OCI-LY3 (cell line): ENCODE measurements at regions not wholly inside any gene's neighbourhood (a gene's known extent, or its start where the extent isn't known, plus 50 kb on each side); places are given as distances from the start of the nearest gene placed in this dataset.

Source experiments
- H2AFZ ChIP-seq: fragments of 200-600, 300-600 bp; shearing (Covaris generic); 2 replicates; pipeline ENCODE4 v1.6.0; 2014; ENCODE audit warnings: antibody characterized with exemption, low read depth, low read length
- H3K27ac ChIP-seq: fragments of 200-600, 300-600 bp; sonication (generic); 2 replicates; pipeline ENCODE4 v1.5.1; 2014; ENCODE audit warnings: mild to moderate bottlenecking, low read length, moderate library complexity, mixed read lengths
- H3K27me3 ChIP-seq: fragments of 200-600, 300-600 bp; sonication (generic); 2 replicates; pipeline ENCODE4 v1.6.1; 2014; ENCODE audit warnings: low read depth, low read length, mixed read lengths
- H3K36me3 ChIP-seq: fragments of 200-600, 300-600 bp; sonication (generic); replicated peaks from 2 replicates; pipeline ENCODE3; 2014; ENCODE audit warnings: low read depth, low read length, mixed read lengths
- H3K4me1 ChIP-seq: fragments of 300-600, 200-600 bp; sonication (generic); 2 replicates; pipeline ENCODE4 v1.6.1; 2014; ENCODE audit warnings: low read length, mixed read lengths
- H3K4me2 ChIP-seq: fragments of 200-600, 300-600 bp; sonication (generic); 2 replicates; pipeline ENCODE4 v1.6.1; 2014; ENCODE audit warnings: low read length, mixed read lengths
- H3K4me3 ChIP-seq: fragments of 300-600, 200-600 bp; sonication (generic); 2 replicates; pipeline ENCODE4 v1.5.1; 2014; ENCODE audit warnings: antibody characterized with exemption, mild to moderate bottlenecking, low read length, moderate library complexity
- H3K79me2 ChIP-seq: fragments of 300-600, 200-600 bp; shearing (Covaris generic); 2 replicates; pipeline ENCODE4 v1.6.1; 2014; ENCODE audit warnings: mild to moderate bottlenecking, low read length, mixed read lengths
- H3K9ac ChIP-seq: fragments of 300-600, 200-600 bp; shearing (Covaris generic); 2 replicates; pipeline ENCODE4 v1.6.0; 2014; ENCODE audit warnings: mild to moderate bottlenecking, low read length, moderate library complexity
- H3K9me3 ChIP-seq: fragments of 200-600, 300-600 bp; shearing (Covaris generic); 2 replicates; pipeline ENCODE4 v1.6.1; 2014; ENCODE audit warnings: low read length, mixed read lengths; ENCODE audit not compliant: insufficient read depth
- H4K20me1 ChIP-seq: fragments of 200-600, 300-600 bp; sonication (generic); 2 replicates; pipeline ENCODE4 v1.6.1; 2016; ENCODE audit warnings: low read length, mixed read lengths; ENCODE audit not compliant: insufficient read depth
- CTCF ChIP-seq: fragments of 200-600, 300-600 bp; sonication (generic); IDR thresholded peaks from 2 replicates; pipeline ENCODE4 v1.5.1; 2014; ENCODE audit warnings: antibody characterized with exemption, low read length, low read depth
- EZH2phosphoT487 ChIP-seq: fragments of 200-600 bp; shearing (Covaris generic); IDR thresholded peaks from 2 replicates; pipeline ENCODE4 v1.6.1; 2018; ENCODE audit warnings: antibody characterized with exemption, mixed run types, low read depth

- H3K4me2 ChIP-seq: no peak overlapping the region
- no peak overlapping the region for H3K4me3 ChIP-seq
- H3K9ac ChIP-seq: no peak overlapping the region
- H2AFZ ChIP-seq: no peak overlapping the region
- no peaks in the 10 kb centered on the region for H3K79me2 ChIP-seq
- H3K4me1 ChIP-seq: no peaks in the 10 kb centered on the region
- TF ChIP-seq CTCF: no peak
- TF ChIP-seq EZH2phosphoT487: no peak
- H3K36me3 ChIP-seq: no peaks in the 10 kb centered on the region
- peaks cover 52% of the 10 kb centered on the region for H3K27me3 ChIP-seq
- no peaks in the 10 kb centered on the region for H3K9me3 ChIP-seq
- H3K27ac ChIP-seq: no peak overlapping the region
- no peaks in the 10 kb centered on the region for H4K20me1 ChIP-seq
These were observed 216.4 kb downstream of the UNC5CL start for GRCh38 chr6:40822619-40823018.

GRCh38 chr6:40819182-40819834 is 219.7 kb downstream of the UNC5CL start:
- no peak overlapping the region for H3K27ac ChIP-seq
- no peaks in the 10 kb centered on the region for H3K4me1 ChIP-seq
- H3K36me3 ChIP-seq: no peaks in the 10 kb centered on the region
- peaks cover 27% of the 10 kb centered on the region for H3K27me3 ChIP-seq
- H3K9ac ChIP-seq: no peak overlapping the region
- H4K20me1 ChIP-seq: no peaks in the 10 kb centered on the region
- no peak overlapping the region for H2AFZ ChIP-seq
- no peaks in the 10 kb centered on the region for H3K79me2 ChIP-seq
- TF ChIP-seq EZH2phosphoT487 (no peak), CTCF (no peak)
- no peak overlapping the region for H3K4me3 ChIP-seq
- H3K4me2 ChIP-seq: no peak overlapping the region
- no peaks in the 10 kb centered on the region for H3K9me3 ChIP-seq

- TF ChIP-seq EZH2phosphoT487 (no peak), CTCF (no peak)
- Histone ChIP-seq H3K27me3 (peaks cover 16% of the 10 kb centered on the region), H3K4me3 (no peak overlapping the region), H4K20me1 (no peaks in the 10 kb centered on the region), H3K9me3 (no peaks in the 10 kb centered on the region), H3K36me3 (no peaks in the 10 kb centered on the region), H3K4me1 (no peaks in the 10 kb centered on the region), H3K9ac (no peak overlapping the region), H3K79me2 (no peaks in the 10 kb centered on the region), H3K4me2 (no peak overlapping the region), H3K27ac (no peak overlapping the region), H2AFZ (no peak overlapping the region)
These were observed 221.7 kb downstream of the UNC5CL start for GRCh38 chr6:40817369-40817768.

- Histone ChIP-seq H2AFZ (no peak overlapping the region), H3K36me3 (no peaks in the 10 kb centered on the region), H3K27me3 (peaks cover 8% of the 10 kb centered on the region), H3K4me3 (no peak overlapping the region), H3K9me3 (no peaks in the 10 kb centered on the region), H3K4me1 (no peaks in the 10 kb centered on the region), H3K9ac (no peak overlapping the region), H3K4me2 (no peak overlapping the region), H3K79me2 (no peaks in the 10 kb centered on the region), H4K20me1 (no peaks in the 10 kb centered on the region), H3K27ac (no peak overlapping the region)
- TF ChIP-seq CTCF (no peak), EZH2phosphoT487 (no peak)
These were observed 222.4 kb downstream of the UNC5CL start for GRCh38 chr6:40816601-40817000.
